ENCODE measurements at regions not wholly inside any gene's neighbourhood (a gene's known extent, or its start where the extent isn't known, plus 50 kb on each side); places are given as distances from the start of the nearest gene placed in this dataset.

- TF ChIP-seq ZNF24 (IDR thresholded peaks at IDR 0.05), result no peak
- TF ChIP-seq MYC (IDR thresholded peaks at IDR 0.05; ENCODE audit: insufficient read depth, insufficient read length, insufficient replicate concordance, low read length, severe bottlenecking), result no peak
- TF ChIP-seq SMC3 (IDR thresholded peaks at IDR 0.05; ENCODE audit: borderline replicate concordance, low read length), result no peak
- no peak for TF ChIP-seq SMARCA5 (IDR thresholded peaks at IDR 0.05)
- no peak for TF ChIP-seq MEF2B (IDR thresholded peaks at IDR 0.05; ENCODE audit: partially characterized antibody, poor library complexity, severe bottlenecking)
- no peak for TF ChIP-seq EZH2 (IDR thresholded peaks at IDR 0.05; ENCODE audit: borderline replicate concordance, control insufficient read depth, low read depth, low read length)
- no peak for TF ChIP-seq RFX5 (IDR thresholded peaks at IDR 0.05; ENCODE audit: low read depth, low read length)
- TF ChIP-seq MTA3 (IDR thresholded peaks at IDR 0.05; ENCODE audit: borderline replicate concordance, low read length), result no peak
- TF ChIP-seq EP300 (IDR thresholded peaks at IDR 0.05; ENCODE audit: borderline replicate concordance in 1 of 2, control insufficient read depth in 1 of 2, low read depth in 2 of 2, low read length in 2 of 2), result no peak
- no peak for TF ChIP-seq ZNF622 (IDR thresholded peaks at IDR 0.05)
- TF ChIP-seq CTCF (IDR thresholded peaks at IDR 0.05 in 2 of 3, conservative IDR thresholded peaks at IDR 0.05 in 1 of 3; ENCODE audit: control insufficient read depth in 2 of 3, extremely low read depth in 1 of 3, insufficient read depth in 1 of 3, low read depth in 3 of 3, low read length in 3 of 3), result no peak
These were observed 323.6 kb downstream of the CD83 start for GRCh38 chr6:14440940-14441781.

Measured in GM12878 (cell line).